ENCODE measurements at regions not wholly inside any gene's neighbourhood (a gene's known extent, or its start where the extent isn't known, plus 50 kb on each side); places are given as distances from the start of the nearest gene placed in this dataset.

DNA sequence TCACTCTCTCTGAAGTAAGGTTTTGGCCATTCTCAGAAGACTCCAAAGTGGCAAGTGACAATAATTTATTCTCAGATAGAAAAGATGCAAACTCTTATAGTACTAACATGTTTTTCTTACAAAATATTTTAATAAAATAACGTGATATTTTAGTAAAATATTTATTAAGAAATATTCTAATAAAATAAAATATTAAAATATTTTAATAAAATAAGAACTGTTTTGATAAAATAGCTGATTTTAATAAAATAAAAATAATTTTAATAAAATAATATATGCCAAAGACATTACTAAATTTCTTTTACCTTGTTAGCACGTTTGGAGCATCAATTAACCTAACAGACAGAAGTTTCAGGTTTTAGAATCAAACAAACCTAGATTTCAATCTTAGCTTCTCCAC is 424.0 kb upstream of the NECTIN3 start:
- no peak for ATAC-seq
- peaks cover 18% of the 10 kb centered on the region for H3K9me3 Mint-ChIP-seq
- H3K4me1 Mint-ChIP-seq = peaks cover 21% of the 10 kb centered on the region
- TF ChIP-seq, protein P1, sequence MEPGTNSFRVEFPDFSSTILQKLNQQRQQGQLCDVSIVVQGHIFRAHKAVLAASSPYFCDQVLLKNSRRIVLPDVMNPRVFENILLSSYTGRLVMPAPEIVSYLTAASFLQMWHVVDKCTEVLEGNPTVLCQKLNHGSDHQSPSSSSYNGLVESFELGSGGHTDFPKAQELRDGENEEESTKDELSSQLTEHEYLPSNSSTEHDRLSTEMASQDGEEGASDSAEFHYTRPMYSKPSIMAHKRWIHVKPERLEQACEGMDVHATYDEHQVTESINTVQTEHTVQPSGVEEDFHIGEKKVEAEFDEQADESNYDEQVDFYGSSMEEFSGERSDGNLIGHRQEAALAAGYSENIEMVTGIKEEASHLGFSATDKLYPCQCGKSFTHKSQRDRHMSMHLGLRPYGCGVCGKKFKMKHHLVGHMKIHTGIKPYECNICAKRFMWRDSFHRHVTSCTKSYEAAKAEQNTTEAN (CRISPR knock-in tag; IDR thresholded peaks at IDR 0.05) = no peak
- TF ChIP-seq, protein P2, sequence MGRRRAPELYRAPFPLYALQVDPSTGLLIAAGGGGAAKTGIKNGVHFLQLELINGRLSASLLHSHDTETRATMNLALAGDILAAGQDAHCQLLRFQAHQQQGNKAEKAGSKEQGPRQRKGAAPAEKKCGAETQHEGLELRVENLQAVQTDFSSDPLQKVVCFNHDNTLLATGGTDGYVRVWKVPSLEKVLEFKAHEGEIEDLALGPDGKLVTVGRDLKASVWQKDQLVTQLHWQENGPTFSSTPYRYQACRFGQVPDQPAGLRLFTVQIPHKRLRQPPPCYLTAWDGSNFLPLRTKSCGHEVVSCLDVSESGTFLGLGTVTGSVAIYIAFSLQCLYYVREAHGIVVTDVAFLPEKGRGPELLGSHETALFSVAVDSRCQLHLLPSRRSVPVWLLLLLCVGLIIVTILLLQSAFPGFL (CRISPR knock-in tag; IDR thresholded peaks at IDR 0.05; ENCODE audit: borderline replicate concordance) = no peak
- TF ChIP-seq ZNF671 (CRISPR knock-in tag; IDR thresholded peaks at IDR 0.05) (no peak), ZBTB21 (CRISPR knock-in tag; IDR thresholded peaks at IDR 0.05; ENCODE audit: borderline replicate concordance) (no peak), SMAD4 (CRISPR knock-in tag; IDR thresholded peaks at IDR 0.05) (no peak), HMGA2 (CRISPR knock-in tag; IDR thresholded peaks at IDR 0.05) (peak; percentile 95)
- H3K27ac Mint-ChIP-seq = no peak overlapping the region
- H3K27me3 Mint-ChIP-seq (ENCODE audit: low read depth) = no peaks in the 10 kb centered on the region
- no peak for DNase-seq (ENCODE audit: low spot score)
- POLR2A ChIA-PET = no interaction called here
- 0 out of 2 replicates have a peak, but pooled peaks cover 3% of the 10 kb centered on the region for H3K36me3 Mint-ChIP-seq
- H3K4me3 Mint-ChIP-seq = no peak overlapping the region
- CTCF ChIA-PET = interaction anchor here (1.0 kb wide), 1 partner anchor 9 kb away, joined by 3 read pairs; no protein-coding TSS in a partner anchor

DNA sequence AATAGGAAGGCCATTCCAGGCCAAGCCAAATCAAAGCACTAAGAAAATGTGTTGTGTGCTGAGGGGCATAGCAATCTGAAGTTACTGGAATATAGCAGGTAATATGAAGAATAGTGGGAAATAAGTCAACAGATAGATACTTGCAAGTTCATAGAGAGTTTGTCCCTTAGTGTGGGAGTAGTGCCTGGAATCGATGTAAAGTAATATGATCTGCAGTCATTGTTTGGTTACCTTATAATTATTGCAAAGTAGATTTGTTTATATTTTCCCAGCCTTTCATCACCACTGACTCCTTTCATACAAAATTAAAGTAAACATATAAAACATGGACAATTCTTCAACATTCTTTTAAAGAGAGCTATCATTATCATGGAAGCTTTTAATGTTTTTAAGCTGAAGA is 420.9 kb upstream of the NECTIN3 start:
- peaks cover 22% of the 10 kb centered on the region for H3K4me1 Mint-ChIP-seq
- H3K9me3 Mint-ChIP-seq = peaks cover 11% of the 10 kb centered on the region
- CTCF ChIA-PET = no interaction called here
- H3K4me3 Mint-ChIP-seq = no peak overlapping the region
- peaks cover 4% of the 10 kb centered on the region for H3K36me3 Mint-ChIP-seq
- POLR2A ChIA-PET = no interaction called here
- ATAC-seq (no peak), DNase-seq (ENCODE audit: low spot score) (no peak)
- H3K27ac Mint-ChIP-seq = no peak overlapping the region
- no peak for TF ChIP-seq ZNF263 (CRISPR knock-in tag; IDR thresholded peaks at IDR 0.05; ENCODE audit: low read depth)
- TF ChIP-seq, protein P2 (CRISPR knock-in tag; IDR thresholded peaks at IDR 0.05; ENCODE audit: borderline replicate concordance) = no peak
- TF ChIP-seq, protein P3, sequence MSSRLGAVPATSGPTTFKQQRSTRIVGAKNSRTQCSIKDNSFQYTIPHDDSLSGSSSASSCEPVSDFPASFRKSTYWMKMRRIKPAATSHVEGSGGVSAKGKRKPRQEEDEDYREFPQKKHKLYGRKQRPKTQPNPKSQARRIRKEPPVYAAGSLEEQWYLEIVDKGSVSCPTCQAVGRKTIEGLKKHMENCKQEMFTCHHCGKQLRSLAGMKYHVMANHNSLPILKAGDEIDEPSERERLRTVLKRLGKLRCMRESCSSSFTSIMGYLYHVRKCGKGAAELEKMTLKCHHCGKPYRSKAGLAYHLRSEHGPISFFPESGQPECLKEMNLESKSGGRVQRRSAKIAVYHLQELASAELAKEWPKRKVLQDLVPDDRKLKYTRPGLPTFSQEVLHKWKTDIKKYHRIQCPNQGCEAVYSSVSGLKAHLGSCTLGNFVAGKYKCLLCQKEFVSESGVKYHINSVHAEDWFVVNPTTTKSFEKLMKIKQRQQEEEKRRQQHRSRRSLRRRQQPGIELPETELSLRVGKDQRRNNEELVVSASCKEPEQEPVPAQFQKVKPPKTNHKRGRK (CRISPR knock-in tag; IDR thresholded peaks at IDR 0.05; ENCODE audit: borderline replicate concordance) = no peak
- TF ChIP-seq, protein P4, sequence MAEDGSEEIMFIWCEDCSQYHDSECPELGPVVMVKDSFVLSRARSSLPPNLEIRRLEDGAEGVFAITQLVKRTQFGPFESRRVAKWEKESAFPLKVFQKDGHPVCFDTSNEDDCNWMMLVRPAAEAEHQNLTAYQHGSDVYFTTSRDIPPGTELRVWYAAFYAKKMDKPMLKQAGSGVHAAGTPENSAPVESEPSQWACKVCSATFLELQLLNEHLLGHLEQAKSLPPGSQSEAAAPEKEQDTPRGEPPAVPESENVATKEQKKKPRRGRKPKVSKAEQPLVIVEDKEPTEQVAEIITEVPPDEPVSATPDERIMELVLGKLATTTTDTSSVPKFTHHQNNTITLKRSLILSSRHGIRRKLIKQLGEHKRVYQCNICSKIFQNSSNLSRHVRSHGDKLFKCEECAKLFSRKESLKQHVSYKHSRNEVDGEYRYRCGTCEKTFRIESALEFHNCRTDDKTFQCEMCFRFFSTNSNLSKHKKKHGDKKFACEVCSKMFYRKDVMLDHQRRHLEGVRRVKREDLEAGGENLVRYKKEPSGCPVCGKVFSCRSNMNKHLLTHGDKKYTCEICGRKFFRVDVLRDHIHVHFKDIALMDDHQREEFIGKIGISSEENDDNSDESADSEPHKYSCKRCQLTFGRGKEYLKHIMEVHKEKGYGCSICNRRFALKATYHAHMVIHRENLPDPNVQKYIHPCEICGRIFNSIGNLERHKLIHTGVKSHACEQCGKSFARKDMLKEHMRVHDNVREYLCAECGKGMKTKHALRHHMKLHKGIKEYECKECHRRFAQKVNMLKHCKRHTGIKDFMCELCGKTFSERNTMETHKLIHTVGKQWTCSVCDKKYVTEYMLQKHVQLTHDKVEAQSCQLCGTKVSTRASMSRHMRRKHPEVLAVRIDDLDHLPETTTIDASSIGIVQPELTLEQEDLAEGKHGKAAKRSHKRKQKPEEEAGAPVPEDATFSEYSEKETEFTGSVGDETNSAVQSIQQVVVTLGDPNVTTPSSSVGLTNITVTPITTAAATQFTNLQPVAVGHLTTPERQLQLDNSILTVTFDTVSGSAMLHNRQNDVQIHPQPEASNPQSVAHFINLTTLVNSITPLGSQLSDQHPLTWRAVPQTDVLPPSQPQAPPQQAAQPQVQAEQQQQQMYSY (CRISPR knock-in tag; IDR thresholded peaks at IDR 0.05) = no peak
- TF ChIP-seq, protein P5, sequence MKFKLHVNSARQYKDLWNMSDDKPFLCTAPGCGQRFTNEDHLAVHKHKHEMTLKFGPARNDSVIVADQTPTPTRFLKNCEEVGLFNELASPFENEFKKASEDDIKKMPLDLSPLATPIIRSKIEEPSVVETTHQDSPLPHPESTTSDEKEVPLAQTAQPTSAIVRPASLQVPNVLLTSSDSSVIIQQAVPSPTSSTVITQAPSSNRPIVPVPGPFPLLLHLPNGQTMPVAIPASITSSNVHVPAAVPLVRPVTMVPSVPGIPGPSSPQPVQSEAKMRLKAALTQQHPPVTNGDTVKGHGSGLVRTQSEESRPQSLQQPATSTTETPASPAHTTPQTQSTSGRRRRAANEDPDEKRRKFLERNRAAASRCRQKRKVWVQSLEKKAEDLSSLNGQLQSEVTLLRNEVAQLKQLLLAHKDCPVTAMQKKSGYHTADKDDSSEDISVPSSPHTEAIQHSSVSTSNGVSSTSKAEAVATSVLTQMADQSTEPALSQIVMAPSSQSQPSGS (CRISPR knock-in tag; IDR thresholded peaks at IDR 0.05; ENCODE audit: borderline replicate concordance, low read depth) = no peak
- TF ChIP-seq CREM (CRISPR knock-in tag; IDR thresholded peaks at IDR 0.05) = no peak
- H3K27me3 Mint-ChIP-seq (ENCODE audit: low read depth) = no peaks in the 10 kb centered on the region

Data from WTC11 (cell line).